ENCODE measurements at regions not wholly inside any gene's neighbourhood (a gene's known extent, or its start where the extent isn't known, plus 50 kb on each side); places are given as distances from the start of the nearest gene placed in this dataset.

- Histone ChIP-seq H4K20me1 (replicated peaks; ENCODE audit: control insufficient read depth, extremely low read depth, insufficient read depth, low read length) (no peaks in the 10 kb centered on the region), H3K9me3 (replicated peaks; ENCODE audit: control insufficient read depth, insufficient read depth, low read length) (no peaks in the 10 kb centered on the region), H3K36me3 (ENCODE audit: control insufficient read depth in 2 of 2, extremely low read depth in 1 of 2, insufficient read depth in 2 of 2, low read length in 2 of 2) (no peaks in the 10 kb centered on the region), H3K9ac (replicated peaks; ENCODE audit: extremely low read depth, insufficient read depth, low read length) (no peak overlapping the region), H3K79me2 (ENCODE audit: control insufficient read depth, insufficient read depth, low read length) (no peaks in the 10 kb centered on the region), H3K4me2 (ENCODE audit: insufficient read depth, low read length) (no peak overlapping the region), H2AFZ (ENCODE audit: low read depth, low read length) (no peak overlapping the region), H3K27ac (ENCODE audit: insufficient read depth, low read depth, low read length) (no peak overlapping the region), H3K27me3 (ENCODE audit: control insufficient read depth in 2 of 2, insufficient read depth in 2 of 2, low read length in 2 of 2) (no peaks in the 10 kb centered on the region), H3K4me1 (ENCODE audit: control insufficient read depth, extremely low read depth, insufficient read depth, low read length) (peaks cover 4% of the 10 kb centered on the region), H3K9me1 (replicated peaks; ENCODE audit: control insufficient read depth, extremely low read depth, insufficient read depth, low read length) (no peaks in the 10 kb centered on the region), H3K4me3 (replicated peaks in 1 of 3; ENCODE audit: insufficient read depth in 1 of 3, low read depth in 1 of 3, low read length in 3 of 3) (no peak overlapping the region)
- dilution Hi-C loops (cut with MboI; ENCODE audit: extremely low pct_ligation_motif_present, low sequenced_read_pairs), result no loop called here
- intact Hi-C loops (cut with micrococcal nuclease), result no loop called here
- no peak for TF ChIP-seq POLR2AphosphoS5 (IDR thresholded peaks at IDR 0.05; ENCODE audit: insufficient read depth, low read depth, low read length)
- TF ChIP-seq GATA2 (IDR thresholded peaks at IDR 0.05; ENCODE audit: insufficient read depth, insufficient read length, low read depth, low read length), result no peak
- no peak for TF ChIP-seq FOS (IDR thresholded peaks at IDR 0.05; ENCODE audit: borderline replicate concordance, insufficient read depth, low read length)
- no peak for TF ChIP-seq MYC (IDR thresholded peaks at IDR 0.05; ENCODE audit: low read depth, low read length)
- TF ChIP-seq, protein P1, sequence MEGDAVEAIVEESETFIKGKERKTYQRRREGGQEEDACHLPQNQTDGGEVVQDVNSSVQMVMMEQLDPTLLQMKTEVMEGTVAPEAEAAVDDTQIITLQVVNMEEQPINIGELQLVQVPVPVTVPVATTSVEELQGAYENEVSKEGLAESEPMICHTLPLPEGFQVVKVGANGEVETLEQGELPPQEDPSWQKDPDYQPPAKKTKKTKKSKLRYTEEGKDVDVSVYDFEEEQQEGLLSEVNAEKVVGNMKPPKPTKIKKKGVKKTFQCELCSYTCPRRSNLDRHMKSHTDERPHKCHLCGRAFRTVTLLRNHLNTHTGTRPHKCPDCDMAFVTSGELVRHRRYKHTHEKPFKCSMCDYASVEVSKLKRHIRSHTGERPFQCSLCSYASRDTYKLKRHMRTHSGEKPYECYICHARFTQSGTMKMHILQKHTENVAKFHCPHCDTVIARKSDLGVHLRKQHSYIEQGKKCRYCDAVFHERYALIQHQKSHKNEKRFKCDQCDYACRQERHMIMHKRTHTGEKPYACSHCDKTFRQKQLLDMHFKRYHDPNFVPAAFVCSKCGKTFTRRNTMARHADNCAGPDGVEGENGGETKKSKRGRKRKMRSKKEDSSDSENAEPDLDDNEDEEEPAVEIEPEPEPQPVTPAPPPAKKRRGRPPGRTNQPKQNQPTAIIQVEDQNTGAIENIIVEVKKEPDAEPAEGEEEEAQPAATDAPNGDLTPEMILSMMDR (IDR thresholded peaks at IDR 0.05; ENCODE audit: extremely low read depth in 1 of 2, insufficient read depth in 1 of 2, low read depth in 1 of 2, low read length in 2 of 2), result no peak
- TF ChIP-seq, protein P2, sequence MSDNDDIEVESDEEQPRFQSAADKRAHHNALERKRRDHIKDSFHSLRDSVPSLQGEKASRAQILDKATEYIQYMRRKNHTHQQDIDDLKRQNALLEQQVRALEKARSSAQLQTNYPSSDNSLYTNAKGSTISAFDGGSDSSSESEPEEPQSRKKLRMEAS (IDR thresholded peaks at IDR 0.05; ENCODE audit: insufficient read depth, insufficient read length), result no peak
- TF ChIP-seq JUN (IDR thresholded peaks at IDR 0.05; ENCODE audit: borderline replicate concordance, insufficient read depth, insufficient read length, low read depth), result no peak
- TF ChIP-seq EZH2 (IDR thresholded peaks at IDR 0.05; ENCODE audit: borderline replicate concordance, low read depth, low read length, severe bottlenecking), result no peak
- no peak for TF ChIP-seq POLR2A (IDR thresholded peaks at IDR 0.05; ENCODE audit: low read depth, low read length)
- DNase-seq (ENCODE audit: low read depth, low spot score) (no peak), FAIRE-seq (no peak)
- ChIA-PET POLR2A (no interaction called here), CTCF (no interaction called here)
- BruUV-seq (replicated peaks), result no TSS peak
Measured at GRCh38 chr1:193705554-193705981, 519.2 kb upstream of the B3GALT2 start.
